Spleen (tissue), 11 donors: ENCODE measurements at regions not wholly inside any gene's neighbourhood (a gene's known extent, or its start where the extent isn't known, plus 50 kb on each side); places are given as distances from the start of the nearest gene placed in this dataset.

Experiments
- DNase-seq: peaks from one replicate; pipeline ENCODE4 v3.0.0-alpha.2; 2020
- H3K27ac ChIP-seq, 8 donors: fragments of 200-600 bp; sonication (generic) in 7 of 8; 1 replicate in 4 of 8; 2 replicates in 4 of 8; pipeline versions ENCODE4 v1.5.0 to v1.8.0; 2016 to 2021; ENCODE audit warnings: inconsistent platforms in 4 of 8, mild to moderate bottlenecking in 4 of 8, moderate library complexity in 1 of 8
- H3K27me3 ChIP-seq, 7 donors: fragments of 200-600 bp; sonication (generic) in 6 of 7; replicated peaks in 1 of 7; 1 replicate in 4 of 7; 2 replicates in 3 of 7; pipeline versions ENCODE4 v1.5.0 to v1.8.0; 2016 to 2021; ENCODE audit warnings: inconsistent platforms in 3 of 7, mild to moderate bottlenecking in 1 of 7
- H3K36me3 ChIP-seq, 6 donors: fragments of 200-600 bp; sonication (generic) in 5 of 6; 1 replicate in 4 of 6; 2 replicates in 2 of 6; pipeline versions ENCODE4 v1.5.0 to v1.8.0; 2016 to 2021; ENCODE audit warnings: inconsistent platforms in 2 of 6
- H3K4me1 ChIP-seq, 6 donors: fragments of 200-600 bp; sonication (generic) in 5 of 6; 1 replicate in 3 of 6; 2 replicates in 3 of 6; pipeline versions ENCODE4 v1.5.0 to v1.8.0; 2016 to 2021; ENCODE audit warnings: inconsistent platforms in 3 of 6
- H3K4me3 ChIP-seq, 8 donors: fragments of 200-600 bp; sonication (generic) in 7 of 8; 1 replicate in 4 of 8; 2 replicates in 4 of 8; pipeline versions ENCODE4 v1.5.0 to v1.8.0; 2016 to 2021; ENCODE audit warnings: inconsistent platforms in 4 of 8, mild to moderate bottlenecking in 4 of 8, moderate library complexity in 2 of 8
- H3K9me3 ChIP-seq, 8 donors: fragments of 200-600 bp; sonication (generic) in 7 of 8; 1 replicate in 4 of 8; 2 replicates in 4 of 8; pipeline versions ENCODE4 v1.5.0 to v1.8.0; 2016 to 2021; ENCODE audit warnings: inconsistent platforms in 4 of 8
- CTCF ChIP-seq, 11 experiments: fragments of 200-600 bp in 7 of 11; fragments of 450-650 bp in 4 of 11; sonication (generic) in 4 of 11; IDR thresholded peaks in 8 of 11; conservative IDR thresholded peaks in 3 of 11; 1 replicate in 7 of 11; 2 replicates in 4 of 11; pipeline versions ENCODE4 v1.4.0 to v1.8.0; 2016 to 2021; ENCODE audit warnings: antibody characterized with exemption in 11 of 11, inconsistent platforms in 4 of 11, mild to moderate bottlenecking in 1 of 11
- POLR2A ChIP-seq, 3 donors: fragments of 450-650 bp; IDR thresholded peaks; one replicate each; pipeline ENCODE4 v1.5.1; 2017; ENCODE audit warnings: antibody characterized with exemption in 3 of 3, mild to moderate bottlenecking in 1 of 3
- POLR2AphosphoS5 ChIP-seq, 3 donors: sonication (generic); formaldehyde crosslinking; IDR thresholded peaks; one replicate each; pipeline ENCODE4 v1.5.1; 2017; ENCODE audit warnings: antibody characterized with exemption in 3 of 3
- WGBS, 5 donors: extraction: QIAGEN DNeasy Blood & Tissue Kit in 3 of 5; methylation state at CpG; one replicate each; pipeline versions ENCODE4 v1.1.5 to v1.1.7; 2013 to 2018; 5-methylcytosine and 5-hydroxymethylcytosine counted together
- intact Hi-C: fragments of 100-400 bp; cut with DNase I; formaldehyde crosslinking; loops from one replicate; pipeline ENCODE4 v1.15.0; 2023; ENCODE audit warnings: low total_unique reads
- donor health status: healthy with polysubstance abuse.
- donor health status: DM: no; HTN: no; CAD: no; lungs with moderate emphysema.
- donor health status: DM: no; HTN: no; CAD: no.
- donor health status: Bipolar disorder and iron deficiency.
- donor health status: healthy.
- donor health status: DM: no; HTN: no; CAD: no.
- donor health status: DM: yes; HTN: yes; CAD: no.

DNA sequence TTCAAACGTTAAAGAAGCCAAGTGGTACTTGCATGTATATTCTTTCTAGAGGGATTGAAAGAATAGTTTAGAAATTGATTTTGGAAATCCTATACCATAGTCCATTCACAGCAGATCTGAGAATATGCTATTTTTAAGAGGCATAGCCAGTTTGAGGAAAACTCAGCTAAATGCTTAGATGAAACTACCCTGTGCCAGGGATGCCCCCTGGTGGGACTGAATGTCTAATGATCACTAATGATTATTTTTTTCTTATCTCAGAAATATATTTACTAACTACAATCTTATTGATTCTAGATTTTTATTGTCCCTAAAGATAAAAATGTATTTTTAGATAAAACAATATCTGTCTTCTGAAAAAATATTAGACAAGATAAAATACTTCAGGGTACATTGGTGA lies 844.9 kb upstream of the PHF14 start:
- TF ChIP-seq POLR2AphosphoS5 (IDR thresholded peaks at IDR 0.05), result no peak
- no peak for TF ChIP-seq CTCF (IDR thresholded peaks at IDR 0.05 in 8 of 11, conservative IDR thresholded peaks at IDR 0.05 in 3 of 11)
- TF ChIP-seq POLR2A (IDR thresholded peaks at IDR 0.05), result no peak
- Histone ChIP-seq H3K27ac (no peak overlapping the region), H3K9me3 (no peaks in the 10 kb centered on the region), H3K4me3 (no peak overlapping the region), H3K27me3 (no peaks in the 10 kb centered on the region), H3K4me1 (no peaks in the 10 kb centered on the region), H3K36me3 (no peaks in the 10 kb centered on the region)
- 5 to 19% (median 14%) methylated on average over 1 of the region's 1 CpG for WGBS, 5 donors
- intact Hi-C loops, result no loop called here
- DNase-seq, result no peak

- no peaks in the 10 kb centered on the region for H3K27me3 ChIP-seq
- H3K9me3 ChIP-seq, result no peaks in the 10 kb centered on the region
- no peak for TF ChIP-seq POLR2AphosphoS5 (IDR thresholded peaks at IDR 0.05)
- no peak for TF ChIP-seq CTCF (IDR thresholded peaks at IDR 0.05 in 8 of 11, conservative IDR thresholded peaks at IDR 0.05 in 3 of 11)
- TF ChIP-seq POLR2A (IDR thresholded peaks at IDR 0.05), result no peak
- no peak overlapping the region for H3K27ac ChIP-seq
- WGBS, 5 donors, result 73 to 87% (median 75%) methylated on average over 5 of the region's 5 CpGs
- no peak for DNase-seq
- intact Hi-C loops, result no loop called here
- H3K4me1 ChIP-seq, result no peaks in the 10 kb centered on the region
- H3K36me3 ChIP-seq, result no peaks in the 10 kb centered on the region
- no peak overlapping the region for H3K4me3 ChIP-seq
Measured at GRCh38 chr7:10138087-10138854, 835.4 kb upstream of the PHF14 start.

DNA sequence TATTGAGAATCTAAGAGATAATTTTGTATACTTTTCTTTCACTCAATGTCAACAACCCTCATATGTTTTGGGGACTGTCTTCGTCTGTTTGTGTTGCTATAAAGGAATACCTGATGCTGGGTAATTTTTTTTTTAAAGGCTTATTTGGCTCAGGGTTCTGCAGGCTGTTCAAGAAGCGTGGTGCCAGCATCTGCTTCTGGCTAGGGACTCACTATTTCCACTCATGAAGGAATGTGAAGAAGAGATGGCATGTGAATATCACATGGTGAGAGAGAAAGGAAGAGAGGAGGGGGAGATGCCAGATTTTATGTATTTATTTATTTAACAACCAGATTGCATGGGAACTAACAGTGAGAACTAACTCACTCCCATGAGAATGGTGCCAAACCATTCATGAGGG lies 827.4 kb upstream of the PHF14 start:
- Histone ChIP-seq H3K27me3 (no peaks in the 10 kb centered on the region), H3K4me3 (no peak overlapping the region), H3K27ac (no peak overlapping the region), H3K9me3 (no peaks in the 10 kb centered on the region), H3K4me1 (no peaks in the 10 kb centered on the region), H3K36me3 (no peaks in the 10 kb centered on the region)
- 49 to 76% (median 61%) methylated on average over 2 of the region's 2 CpGs for WGBS, 5 donors
- intact Hi-C loops, result no loop called here
- DNase-seq, result no peak
- TF ChIP-seq POLR2A (IDR thresholded peaks at IDR 0.05) (no peak), CTCF (IDR thresholded peaks at IDR 0.05 in 8 of 11, conservative IDR thresholded peaks at IDR 0.05 in 3 of 11) (no peak), POLR2AphosphoS5 (IDR thresholded peaks at IDR 0.05) (no peak)

DNA sequence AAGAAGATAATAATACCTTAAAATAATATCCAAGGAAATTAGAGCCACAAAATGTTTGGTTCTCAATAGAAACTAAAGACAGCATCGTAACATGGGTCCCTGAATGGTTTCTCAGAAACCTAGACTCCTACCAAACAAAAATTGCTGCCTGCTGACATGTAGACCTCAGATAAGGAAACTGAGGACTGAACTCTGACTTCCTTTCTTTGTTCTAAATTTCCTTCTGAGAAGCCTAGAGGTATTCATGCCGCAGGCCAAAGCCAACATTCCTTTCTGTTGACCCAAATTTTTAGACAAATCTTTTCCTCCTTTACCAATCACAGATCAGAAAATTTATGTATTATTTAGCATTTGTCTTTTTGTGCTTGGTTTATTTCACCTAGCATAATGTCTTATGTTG lies 816.7 kb upstream of the PHF14 start:
- Histone ChIP-seq H3K36me3 (no peaks in the 10 kb centered on the region), H3K4me3 (no peak overlapping the region), H3K4me1 (no peaks in the 10 kb centered on the region), H3K9me3 (peaks cover 0 to 4% (median 0%) of the 10 kb centered on the region in 8 donors), H3K27me3 (no peaks in the 10 kb centered on the region), H3K27ac (no peak overlapping the region)
- 62 to 72% (median 69%) methylated on average over 2 of the region's 2 CpGs for WGBS, 5 donors
- no peak for DNase-seq
- intact Hi-C loops, result no loop called here
- TF ChIP-seq POLR2AphosphoS5 (IDR thresholded peaks at IDR 0.05) (no peak), POLR2A (IDR thresholded peaks at IDR 0.05) (no peak), CTCF (IDR thresholded peaks at IDR 0.05 in 8 of 11, conservative IDR thresholded peaks at IDR 0.05 in 3 of 11) (no peak)
